ENCODE measurements at regions not wholly inside any gene's neighbourhood (a gene's known extent, or its start where the extent isn't known, plus 50 kb on each side); places are given as distances from the start of the nearest gene placed in this dataset.

DNA sequence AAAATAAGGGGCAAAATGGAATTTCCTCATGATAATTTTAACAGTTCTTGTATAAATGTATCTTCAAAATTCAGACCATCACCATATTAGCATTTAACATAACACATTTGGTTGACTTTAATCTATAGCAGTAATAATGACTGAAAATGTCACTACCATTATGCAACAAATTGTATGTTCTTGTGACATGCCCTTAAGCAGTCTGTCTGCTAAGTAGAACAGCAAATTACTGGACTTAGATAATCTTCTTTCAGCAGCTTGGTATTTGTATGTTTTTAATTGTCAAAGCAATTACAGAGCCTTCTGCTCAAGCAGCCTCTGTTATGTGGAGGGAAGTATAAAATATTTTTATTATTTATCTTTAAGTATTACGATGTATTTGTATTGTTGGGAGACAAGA is 214.3 kb upstream of the NXPH2 start:
- DNase-seq = no peak

DNA sequence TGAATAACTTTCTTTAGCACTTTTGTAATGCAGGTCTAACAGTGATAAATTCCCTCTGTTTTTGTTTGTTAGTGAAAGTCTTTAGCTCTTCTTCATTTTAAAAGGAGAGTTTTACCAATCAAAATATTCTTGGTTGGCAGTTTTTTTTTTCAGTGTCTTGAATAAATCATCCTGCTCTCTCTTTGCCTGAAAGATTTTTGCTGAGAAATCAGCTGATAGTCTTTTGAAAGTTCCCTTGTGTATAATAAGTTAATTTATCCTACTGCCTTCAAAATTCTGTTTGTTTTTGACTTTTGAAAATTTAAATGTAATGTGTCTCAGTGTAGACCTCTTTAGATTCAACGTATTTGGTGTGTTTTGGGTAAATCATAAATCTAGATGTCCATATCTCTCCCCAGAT is 205.7 kb upstream of the NXPH2 start:
- DNase-seq = no peak

DNA sequence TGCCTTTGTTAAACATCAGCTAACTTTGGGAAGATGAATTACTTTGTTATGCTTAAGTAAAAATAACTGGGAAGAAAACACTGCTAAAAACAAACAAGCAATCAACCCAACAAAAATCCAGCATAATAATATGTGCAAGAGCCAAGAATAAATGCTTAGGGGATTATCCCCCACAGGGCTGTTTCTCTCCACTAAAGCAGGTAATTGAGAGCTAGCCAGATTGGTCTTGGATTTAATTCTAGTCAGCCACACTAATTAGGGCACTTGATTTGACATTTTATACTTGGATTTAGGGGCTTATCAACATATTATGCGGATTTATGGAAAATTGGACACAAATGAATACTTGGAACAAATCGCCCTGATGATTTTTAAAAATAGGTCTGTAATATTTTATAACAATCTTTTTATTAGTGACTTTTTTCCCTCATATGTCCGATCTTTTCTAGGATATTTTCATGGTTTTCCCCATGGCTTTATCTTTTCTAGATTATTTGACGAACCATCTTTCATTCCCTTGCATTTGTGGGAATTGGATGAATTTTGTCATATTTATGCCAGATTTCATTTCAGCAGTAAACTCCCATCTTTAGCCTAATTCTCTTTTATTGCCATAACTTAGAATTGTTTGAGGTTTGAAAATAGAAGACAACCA is 199.1 kb upstream of the NXPH2 start:
- no peak for DNase-seq

DNA sequence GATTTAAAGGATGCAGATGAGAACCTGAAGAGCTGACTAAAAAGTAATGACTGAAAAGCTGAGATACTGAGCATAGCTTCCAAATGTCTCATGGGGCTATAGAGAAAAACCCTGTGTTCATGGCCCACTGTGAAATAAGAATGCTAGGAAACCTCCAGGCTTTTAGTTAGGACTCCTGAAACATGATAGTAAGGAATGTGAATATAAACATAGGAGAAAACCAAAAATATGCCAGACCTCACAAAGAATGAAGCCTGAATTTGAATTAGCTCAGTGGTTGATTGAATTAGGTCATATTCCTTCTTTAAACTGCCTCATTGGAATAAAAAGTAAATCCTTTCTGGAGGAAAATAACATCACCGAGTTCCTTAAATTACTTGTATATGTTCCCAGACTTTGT is 194.5 kb upstream of the NXPH2 start:
- DNase-seq = no peak

DNA sequence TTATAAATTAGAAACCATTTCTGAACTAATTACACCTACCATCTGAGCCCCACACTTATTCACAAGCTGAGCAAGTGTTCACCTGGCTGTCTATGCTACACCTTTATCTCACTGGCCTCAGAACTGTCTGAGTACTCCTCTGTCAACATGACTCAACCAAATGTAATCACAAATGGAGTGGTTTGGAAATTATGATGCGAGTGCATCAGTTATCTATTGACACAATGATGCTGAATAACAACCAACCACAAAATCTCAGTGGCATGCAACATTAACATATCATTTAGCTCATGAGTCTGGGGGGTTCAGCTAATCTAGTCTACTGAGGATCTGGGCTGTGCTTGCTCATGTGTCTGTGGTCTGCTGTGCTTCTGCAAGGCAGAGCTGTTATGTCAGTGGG is 184.2 kb upstream of the NXPH2 start:
- DNase-seq = no peak

DNA sequence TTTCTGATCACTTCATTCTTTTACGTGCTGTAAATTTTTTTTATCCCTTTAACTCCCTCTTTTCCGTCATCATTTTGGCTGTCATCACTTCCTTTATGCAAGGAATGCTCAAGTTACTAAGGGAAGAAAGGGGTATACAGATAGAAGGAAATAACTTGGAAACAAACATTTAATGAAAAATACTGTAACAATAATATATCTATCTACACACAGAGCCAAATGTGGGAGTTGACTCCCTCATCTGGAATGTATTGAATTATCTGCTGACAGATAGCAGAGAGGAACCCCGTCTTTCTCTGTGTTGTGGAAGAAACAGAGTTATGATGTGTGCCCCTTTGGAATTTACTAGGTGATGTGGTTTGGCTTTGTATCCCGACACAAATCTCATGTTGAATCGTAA is 182.5 kb upstream of the NXPH2 start:
- no peak for DNase-seq

DNA sequence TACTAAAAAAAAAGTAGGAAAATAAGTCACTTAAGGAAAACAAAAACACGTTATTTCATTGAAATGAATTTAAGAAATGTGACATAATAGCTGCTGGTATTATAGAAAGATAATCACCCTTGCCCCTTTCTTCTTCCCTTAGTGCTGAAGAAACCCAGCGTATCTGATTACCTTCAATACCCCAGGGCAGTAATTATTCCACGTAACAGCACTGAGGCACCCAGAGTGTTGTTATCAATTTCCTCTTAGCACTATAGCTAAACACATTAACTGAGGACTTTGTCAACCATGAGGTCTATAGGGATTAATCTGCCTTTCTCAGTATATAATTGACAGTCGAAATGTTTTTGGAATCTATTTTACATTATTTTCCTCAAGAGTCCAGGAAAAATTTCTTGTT is 180.0 kb upstream of the NXPH2 start:
- no peak for DNase-seq

DNA sequence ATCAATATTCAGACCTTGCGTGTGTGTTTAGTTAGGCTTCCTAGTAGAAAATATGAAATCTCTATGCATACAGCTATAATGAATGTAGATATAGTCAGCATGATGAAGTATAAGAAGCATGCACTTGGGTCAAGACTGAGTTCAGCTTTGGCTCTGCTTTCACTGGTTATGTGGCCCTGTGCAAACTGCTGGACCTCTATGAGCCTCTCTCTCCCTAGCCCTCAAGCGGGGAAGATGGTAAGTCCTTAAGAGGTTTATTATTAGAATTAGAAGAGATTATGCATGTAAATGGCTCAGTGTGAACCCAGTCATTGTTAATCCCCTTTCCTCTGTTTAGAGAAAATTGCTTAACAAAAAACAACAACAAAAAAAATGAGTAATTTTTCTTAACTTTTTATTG is 178.8 kb upstream of the NXPH2 start:
- DNase-seq = no peak

DNA sequence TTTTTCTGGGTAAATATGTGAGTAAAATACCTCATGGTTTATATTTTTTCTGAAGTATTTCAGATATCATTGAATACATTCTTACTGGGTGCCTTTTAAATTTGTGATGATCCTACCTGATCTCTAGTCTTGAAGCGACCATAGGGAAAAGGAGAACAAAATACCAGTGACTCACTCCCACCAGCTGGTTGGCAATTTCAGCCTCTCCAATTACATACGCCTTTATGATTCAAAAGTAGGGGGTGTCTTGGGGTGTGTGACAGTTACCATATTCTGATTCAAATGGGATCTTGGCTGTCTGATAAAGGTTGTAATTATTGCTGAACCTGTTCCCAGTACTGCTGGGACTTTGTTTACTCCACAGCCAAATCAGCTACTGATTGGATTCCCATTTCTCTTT is 175.9 kb upstream of the NXPH2 start:
- DNase-seq = no peak

DNA sequence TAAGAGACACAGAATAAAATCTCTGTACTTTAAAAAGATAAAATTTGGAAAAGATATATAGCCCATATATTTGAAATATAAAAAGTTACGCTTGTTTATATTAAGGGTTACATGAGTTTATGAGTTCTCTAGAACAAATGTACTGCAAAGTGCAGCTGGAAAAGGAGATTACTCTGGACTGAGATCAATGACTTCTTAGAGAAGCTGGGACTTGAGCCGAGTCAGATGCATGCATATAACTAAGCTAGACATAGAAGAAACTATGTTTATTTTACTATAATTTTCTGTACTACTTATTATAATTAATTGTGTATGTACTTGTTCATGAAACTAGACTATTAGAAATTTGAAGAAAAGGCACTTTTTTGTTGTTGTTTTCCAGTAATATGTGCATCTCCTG is 170.3 kb upstream of the NXPH2 start:
- no peak for DNase-seq

DNA sequence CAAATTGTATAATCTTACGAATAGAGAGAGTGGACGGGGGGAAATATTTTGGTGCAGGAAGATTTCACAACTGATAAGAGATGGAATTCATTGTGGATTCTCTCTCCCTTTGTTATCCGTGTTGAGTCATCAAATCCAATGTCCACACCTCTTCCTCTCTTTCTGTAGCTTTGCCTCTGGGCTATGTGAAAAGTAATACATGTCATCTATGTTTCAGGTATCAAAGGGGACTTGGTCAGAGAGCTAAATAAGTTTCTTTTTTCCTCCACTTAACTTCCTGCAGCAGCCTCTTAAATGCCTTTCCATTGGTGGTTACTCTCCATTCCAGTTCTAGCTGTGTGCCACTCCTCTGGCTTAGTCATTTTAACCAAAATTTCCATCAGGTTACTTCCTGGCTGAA is 169.3 kb upstream of the NXPH2 start:
- DNase-seq = no peak

DNA sequence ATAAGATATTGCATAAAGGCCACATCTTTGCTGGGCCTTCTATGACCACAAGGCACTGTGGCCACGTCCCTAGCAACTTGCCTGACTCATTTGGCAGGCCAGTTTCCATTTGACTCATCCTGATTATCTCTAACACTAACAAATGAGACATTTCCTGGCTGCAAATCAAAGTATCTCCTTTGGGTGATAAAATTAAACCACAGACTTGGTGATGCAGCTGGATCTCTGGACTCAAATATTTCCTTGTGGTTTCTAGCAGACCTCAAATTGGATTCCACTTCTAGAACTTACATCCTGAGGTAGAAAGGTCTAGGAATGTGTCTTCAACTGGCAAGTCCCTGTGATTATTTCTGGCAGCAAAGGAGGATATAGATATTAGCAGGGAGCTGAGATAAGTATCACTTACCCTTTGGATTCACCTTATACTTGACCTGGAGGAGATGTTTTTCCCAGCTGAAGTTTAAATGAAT is 167.9 kb upstream of the NXPH2 start:
- DNase-seq = no peak

DNA sequence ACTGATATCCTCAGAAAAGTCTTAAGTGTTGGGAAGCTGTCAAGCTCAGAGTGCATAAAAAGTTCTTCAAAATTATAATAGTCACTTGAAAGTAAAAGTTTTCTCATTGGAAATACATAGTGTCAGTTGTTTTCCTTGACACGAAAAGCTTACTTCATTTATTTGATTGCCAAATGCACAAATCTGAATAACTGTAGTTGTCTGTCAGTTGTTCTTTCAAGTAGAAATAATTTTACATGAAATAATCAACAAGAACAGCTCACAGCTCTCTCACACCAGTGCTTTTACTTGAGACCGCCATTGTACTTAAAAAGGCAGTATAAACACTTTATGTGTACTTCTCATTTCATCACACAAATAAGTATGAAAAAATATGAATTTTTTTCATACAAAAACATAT is 163.3 kb upstream of the NXPH2 start:
- no peak for DNase-seq

DNA sequence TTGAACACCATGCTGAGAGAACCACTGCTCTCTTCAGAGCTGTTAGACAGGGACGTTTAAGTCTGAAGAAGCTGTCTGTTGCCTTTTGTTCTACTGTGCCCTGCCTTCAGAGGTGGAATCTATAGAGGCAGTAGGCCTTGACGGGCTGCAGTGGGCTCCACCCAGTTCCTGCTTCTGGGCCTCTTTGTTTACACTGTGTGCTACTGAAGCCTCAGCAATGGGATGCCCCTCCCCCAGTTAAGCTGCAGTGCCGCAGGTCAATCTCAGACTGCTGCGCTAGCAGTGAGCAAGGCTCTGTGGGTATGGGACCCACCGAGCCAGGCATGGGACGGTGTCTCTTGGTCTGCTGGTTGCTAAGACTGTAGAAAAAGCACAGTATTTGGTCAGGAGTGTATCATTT is 162.3 kb upstream of the NXPH2 start:
- DNase-seq = no peak

DNA sequence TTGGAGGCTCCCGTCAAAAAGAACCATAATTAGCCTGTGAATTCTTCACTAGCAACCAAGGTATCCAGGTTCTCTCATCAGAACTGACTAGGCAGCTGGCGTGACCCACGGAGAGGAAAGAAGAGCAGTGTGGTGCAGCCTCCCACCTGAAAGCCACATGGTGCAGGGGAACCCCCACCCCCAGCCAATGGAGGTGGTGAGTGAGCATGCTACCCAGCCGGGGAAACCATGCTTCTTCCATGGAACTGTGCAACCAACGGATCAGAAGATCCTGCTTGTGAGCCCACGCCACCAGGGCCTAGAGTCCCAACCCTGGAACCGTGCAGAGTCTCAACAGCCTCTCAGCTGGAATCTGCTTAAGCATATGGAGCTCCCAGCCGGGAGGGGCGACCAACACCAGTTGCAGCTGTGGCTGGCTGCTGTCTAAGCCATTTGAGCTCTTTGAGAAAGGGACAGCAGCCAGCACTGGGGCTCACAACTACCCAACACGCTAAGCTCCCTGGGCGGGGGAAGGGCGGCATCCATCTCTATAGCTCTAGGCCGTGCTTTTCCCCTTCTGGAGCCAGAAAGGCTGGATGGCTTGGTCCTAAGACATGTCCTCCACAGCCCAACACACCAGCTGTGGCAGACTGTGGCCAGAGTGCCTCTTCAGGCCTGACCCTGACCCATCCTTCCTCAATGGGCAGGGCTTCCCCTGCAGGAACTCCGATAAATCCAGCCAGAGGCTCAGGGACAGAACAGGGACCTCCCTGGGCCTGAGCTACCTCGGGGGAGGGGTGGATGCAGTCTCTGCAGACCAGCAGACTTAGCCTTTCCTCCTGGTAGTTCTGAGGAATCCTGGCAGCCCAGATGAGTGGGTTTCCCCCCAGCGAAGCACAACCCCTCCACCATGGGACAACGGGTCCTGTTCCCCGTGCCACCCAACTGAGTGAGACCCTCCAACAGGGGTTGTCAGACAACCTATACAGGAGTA is 151.4 kb upstream of the NXPH2 start:
- no peak for DNase-seq

DNA sequence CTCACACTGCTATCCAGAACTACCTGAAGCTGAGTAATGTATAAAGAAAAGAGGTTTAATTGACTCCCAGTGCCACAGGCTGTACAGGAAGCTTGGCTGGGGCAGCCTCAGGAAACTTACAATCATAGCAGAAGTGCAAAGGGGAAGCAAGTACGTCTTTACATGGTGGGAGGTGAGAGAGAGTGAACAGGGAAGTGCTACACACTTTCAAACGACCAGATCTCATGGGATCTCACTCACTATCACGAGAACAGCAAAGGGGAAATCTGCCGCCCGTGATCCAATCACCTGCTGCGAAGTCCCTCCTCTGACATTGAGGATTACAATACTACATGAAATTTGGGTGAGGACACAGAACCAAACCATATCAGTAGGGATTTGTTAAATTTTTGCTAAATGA is 150.4 kb upstream of the NXPH2 start:
- no peak for DNase-seq

DNA sequence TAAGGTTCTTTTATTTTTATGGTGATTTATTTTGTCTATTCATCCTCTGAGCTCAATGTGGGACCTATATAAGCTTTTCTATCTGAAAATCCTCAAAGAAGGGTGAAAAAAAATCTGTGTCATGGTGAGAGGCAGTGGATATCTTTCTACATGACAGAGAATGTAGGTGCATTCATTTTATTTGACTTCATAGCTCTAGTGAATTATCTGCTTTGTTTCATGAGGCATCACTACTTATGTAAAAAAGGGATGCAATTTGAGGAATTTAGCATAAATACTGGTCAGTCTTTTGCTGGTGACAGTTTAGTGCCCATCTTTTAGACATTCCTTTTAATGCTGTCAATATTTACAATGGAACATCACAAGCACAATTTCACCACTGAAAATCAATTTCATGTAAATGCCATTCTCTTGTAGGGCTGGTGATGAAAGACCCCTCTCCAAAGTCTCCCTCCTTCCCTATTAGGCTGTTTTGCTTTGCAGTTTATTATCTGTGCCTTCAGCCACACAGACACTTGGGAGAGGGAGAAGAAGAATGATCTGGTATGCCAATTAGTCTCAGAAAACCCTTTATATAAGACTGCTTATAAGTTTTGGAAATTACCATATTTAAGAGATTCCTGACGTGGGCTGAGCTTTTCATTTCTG is 148.3 kb upstream of the NXPH2 start:
- DNase-seq = no peak

DNA sequence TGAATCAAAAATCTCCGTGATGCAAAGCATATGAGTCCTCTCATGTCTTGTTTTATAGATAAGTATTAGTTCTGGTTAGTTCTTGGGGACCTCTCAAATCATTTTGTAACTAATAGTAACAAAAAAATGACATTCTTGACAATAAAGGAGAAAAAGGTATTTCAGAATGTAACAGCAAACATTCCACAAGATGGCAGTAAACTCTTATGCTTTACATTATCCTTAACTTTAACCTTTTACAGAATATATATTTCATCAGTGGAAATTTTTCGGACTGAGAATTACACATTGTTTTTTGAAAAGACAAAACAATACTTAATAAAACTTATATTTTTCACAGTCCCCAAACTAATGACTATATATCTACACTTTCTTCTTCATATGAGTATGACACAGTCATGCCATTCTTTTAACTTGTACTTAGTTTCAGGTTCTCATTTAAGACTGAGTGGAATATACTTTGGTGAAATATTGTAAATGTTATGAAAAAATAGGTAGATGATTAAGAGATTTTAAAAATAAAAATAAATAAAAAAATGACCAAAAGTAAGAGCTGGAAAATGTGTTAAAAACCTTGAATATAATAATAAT is 142.9 kb upstream of the NXPH2 start:
- DNase-seq = peak; percentile 12

DNA sequence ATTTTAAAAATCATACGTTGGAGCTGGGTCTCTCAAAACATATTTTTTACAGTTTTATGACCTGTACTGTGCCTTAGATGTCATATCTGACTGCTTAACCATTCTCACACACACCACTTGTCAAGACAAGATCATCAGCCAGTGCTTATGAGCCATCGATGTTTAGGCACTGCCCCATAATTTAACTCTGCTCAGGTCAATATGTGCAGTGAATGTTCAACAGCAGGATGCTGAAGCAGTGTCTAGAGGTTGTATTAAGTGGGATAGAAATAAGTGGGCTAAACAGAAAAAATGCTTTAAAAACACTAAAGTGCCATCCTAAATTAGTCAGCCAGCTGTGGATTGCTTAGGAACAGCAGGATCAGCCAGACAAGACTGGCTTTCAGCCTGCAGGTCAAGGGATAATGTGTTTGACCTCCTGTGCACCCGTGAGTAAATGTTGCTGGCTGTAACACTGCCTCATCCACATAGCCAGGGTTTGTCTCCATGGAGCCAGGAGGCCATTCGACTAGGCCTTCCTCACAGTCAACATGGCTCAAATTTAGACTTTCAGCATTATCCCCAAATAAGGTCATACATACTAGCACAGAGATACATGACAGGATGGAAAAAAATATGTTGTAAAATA is 139.0 kb upstream of the NXPH2 start:
- no peak for DNase-seq

DNA sequence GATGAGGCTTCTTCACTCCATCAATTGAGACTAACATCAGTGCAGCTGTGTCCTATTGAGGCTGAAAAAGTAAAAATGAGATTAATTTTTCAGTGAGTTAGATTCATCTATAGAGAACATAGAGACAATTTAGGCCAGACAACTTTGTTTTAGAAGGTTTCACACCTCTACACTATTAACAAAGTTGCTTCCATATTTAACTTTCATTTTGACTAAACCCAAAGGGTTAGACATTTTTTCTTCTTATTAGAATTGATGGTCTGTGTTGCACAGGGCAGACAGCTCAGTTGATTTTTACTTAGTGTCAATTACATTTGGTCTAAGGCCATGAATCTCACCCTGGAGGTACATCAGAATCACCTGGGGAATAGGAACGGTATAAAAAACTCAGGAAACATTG is 130.2 kb upstream of the NXPH2 start:
- DNase-seq = no peak

DNA sequence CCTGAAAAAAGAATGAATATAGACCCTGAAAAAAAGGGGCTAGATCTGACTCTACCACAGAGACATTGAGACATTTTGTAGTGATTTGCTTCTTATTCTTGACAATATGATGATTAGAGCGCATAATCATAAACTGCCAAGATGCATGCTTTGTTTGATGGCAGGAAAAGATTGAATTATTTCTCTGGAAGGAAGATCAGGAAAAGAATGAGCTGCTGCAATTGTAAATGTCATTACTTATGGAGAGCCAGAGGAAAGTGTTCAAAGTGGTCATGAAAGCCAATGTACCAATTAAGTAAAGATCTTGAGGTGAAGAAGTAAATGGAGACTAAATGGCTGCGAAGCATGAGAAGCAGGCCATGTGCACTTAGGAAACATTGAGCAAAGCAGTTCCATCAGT is 126.4 kb upstream of the NXPH2 start:
- DNase-seq = no peak

DNA sequence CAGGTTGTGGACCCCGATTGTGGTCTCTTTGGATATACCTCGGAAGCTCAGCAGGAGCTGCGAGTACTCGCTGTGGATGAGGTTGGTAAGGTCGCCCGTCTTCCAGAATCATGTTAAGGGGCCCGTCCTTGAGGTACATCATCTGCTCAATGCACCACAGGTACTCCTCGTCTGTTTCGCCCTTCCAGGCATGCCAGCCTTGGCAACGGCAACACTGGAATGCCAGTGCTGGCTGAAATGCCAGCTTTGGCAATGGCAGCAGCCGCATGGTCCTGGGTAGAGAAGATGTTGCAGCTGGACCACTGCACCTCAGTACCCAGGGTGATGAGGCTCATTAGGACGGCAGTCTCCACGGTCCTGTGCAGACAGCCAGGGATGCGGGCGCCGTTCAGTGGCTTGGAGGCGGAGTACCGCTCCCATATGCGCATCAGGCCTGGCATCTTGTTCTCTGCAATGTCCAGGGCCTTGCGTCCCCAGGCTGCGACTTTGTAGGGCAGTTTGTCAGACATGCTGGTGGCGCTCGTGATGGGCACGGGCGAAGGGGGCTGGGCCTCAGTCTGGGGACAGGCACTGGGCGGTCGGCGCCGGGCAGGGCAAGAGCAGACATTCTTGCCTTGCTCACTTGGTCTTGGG is 122.2 kb upstream of the NXPH2 start:
- no peak for DNase-seq

DNA sequence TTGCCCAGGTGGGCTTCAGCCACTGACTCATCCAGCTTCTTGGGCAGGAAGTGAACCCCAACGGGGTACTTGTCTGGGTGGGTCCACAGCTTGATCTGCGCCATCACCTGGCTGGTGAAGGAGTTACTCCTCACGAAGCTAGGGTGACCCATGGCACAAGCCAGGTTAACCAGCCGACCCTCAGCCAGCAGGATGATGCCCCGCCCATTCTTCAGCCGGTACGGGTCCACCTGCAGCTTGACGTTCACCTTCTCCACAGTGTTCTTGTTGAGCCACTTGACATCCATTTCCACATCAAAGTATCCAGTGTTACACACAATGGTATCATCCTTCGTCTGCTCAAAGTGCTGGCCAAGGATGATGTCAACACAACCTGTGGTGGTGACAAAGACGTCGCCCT is 121.3 kb upstream of the NXPH2 start:
- no peak for DNase-seq

Data from KG1 (cell line).